ENCODE measurements at regions not wholly inside any gene's neighbourhood (a gene's known extent, or its start where the extent isn't known, plus 50 kb on each side); places are given as distances from the start of the nearest gene placed in this dataset.
"Not testable (repeated sequence)": the region's sequence is repeated elsewhere in the genome, so short reads cannot be mapped to it uniquely, and the experiment has no call there.

DNA sequence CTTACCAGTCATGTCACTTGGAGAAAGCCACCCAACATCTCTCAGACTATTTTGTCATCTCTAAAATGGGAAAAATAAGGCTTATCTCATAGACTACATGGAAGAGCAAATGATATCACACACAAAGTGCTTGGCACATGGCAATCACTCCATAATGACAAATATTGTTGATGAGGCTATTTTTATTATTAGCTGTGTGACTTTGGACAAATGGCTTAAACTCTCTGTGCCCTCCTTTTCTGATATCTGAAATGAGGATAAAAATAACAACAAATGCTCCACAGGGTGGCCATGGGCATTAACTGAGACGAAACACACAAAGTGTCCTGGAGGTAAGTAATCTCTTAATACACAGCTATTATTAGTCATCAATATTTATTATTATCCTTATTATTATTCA, 125.5 kb upstream of the HAND1 start:
- no peak for DNase-seq (ENCODE audit: low spot score)
- TF ChIP-seq, protein P1, sequence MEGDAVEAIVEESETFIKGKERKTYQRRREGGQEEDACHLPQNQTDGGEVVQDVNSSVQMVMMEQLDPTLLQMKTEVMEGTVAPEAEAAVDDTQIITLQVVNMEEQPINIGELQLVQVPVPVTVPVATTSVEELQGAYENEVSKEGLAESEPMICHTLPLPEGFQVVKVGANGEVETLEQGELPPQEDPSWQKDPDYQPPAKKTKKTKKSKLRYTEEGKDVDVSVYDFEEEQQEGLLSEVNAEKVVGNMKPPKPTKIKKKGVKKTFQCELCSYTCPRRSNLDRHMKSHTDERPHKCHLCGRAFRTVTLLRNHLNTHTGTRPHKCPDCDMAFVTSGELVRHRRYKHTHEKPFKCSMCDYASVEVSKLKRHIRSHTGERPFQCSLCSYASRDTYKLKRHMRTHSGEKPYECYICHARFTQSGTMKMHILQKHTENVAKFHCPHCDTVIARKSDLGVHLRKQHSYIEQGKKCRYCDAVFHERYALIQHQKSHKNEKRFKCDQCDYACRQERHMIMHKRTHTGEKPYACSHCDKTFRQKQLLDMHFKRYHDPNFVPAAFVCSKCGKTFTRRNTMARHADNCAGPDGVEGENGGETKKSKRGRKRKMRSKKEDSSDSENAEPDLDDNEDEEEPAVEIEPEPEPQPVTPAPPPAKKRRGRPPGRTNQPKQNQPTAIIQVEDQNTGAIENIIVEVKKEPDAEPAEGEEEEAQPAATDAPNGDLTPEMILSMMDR (IDR thresholded peaks at IDR 0.05; ENCODE audit: extremely low read depth, insufficient read depth, missing control alignments): no peak
- in situ Hi-C loops (cut with MboI; ENCODE audit: low pct_unique_long_range_greater_than_20kb, low sequenced_read_pairs, unreplicated experiment): loop anchor here (10.0 kb wide), 1 partner anchor 139 kb away; no protein-coding TSS in a partner anchor

DNA sequence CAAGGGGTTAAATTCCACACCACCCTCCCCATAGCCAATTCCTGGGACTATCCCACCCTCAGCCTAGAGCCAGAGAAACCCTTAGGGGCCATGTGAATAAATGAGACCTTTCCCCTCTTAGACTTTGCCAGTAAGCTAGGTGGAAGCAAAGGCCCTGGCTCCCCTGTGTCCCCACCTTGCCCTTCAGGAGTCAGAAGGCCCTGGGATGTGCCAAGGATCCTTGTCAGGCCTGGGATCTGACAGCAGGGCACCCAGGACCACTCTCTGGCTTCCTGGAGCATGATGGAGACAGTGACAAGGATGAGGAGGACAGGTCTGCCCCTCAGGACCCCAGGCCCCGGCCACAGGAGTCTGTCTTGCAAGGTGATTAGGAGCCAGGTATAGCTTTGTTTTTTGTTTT, 125.0 kb upstream of the HAND1 start:
- no peak for DNase-seq (ENCODE audit: low spot score)
- TF ChIP-seq, protein P1 (IDR thresholded peaks at IDR 0.05; ENCODE audit: extremely low read depth, insufficient read depth, missing control alignments): no peak
- in situ Hi-C loops (cut with MboI; ENCODE audit: low pct_unique_long_range_greater_than_20kb, low sequenced_read_pairs, unreplicated experiment): loop anchor here (10.0 kb wide), 1 partner anchor 138 kb away; no protein-coding TSS in a partner anchor

DNA sequence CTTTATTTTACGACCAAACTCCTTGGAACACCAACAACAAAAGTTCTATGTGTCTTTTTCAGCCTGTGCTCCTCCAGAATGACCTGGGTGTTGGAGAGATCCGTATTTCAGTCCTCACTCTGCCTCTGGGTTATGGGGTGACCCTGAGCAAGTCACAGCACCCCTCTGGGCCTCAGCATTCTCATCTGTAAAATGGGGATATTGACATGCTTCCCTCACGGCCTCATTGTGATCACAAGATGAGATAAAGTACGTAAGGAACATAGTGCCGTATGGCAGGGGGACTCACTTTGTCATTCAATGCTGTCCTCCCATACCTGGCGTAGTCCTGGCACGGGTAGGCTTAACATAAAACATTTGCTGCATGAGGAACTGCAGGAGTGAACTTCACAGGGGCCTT, 123.0 kb upstream of the HAND1 start:
- in situ Hi-C loops (cut with MboI; ENCODE audit: low pct_unique_long_range_greater_than_20kb, low sequenced_read_pairs, unreplicated experiment): loop anchor here (10.0 kb wide), 1 partner anchor 136 kb away; no protein-coding TSS in a partner anchor
- TF ChIP-seq, protein P1 (IDR thresholded peaks at IDR 0.05; ENCODE audit: extremely low read depth, insufficient read depth, missing control alignments): no peak
- no peak for DNase-seq (ENCODE audit: low spot score)

DNA sequence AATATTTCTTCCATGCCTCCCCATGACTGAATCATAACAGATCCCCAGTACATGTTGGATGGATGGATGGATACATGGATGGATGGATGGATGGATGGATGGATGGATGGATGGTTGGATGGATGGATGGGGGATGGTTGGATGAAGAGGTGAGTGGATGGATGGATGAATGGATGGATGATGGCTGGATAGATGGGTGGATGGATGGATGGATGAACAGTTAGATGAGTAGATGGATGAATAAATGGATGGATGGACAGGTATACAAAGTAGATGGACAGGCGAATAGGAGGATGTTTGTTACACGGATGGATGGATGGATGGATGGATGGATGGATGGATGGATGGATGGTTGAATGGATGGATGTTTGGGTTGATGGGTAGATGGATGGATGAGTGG, 120.0 kb upstream of the HAND1 start:
- no peak for DNase-seq (ENCODE audit: low spot score)
- TF ChIP-seq, protein P1 (IDR thresholded peaks at IDR 0.05; ENCODE audit: extremely low read depth, insufficient read depth, missing control alignments): no peak
- in situ Hi-C loops (cut with MboI; ENCODE audit: low pct_unique_long_range_greater_than_20kb, low sequenced_read_pairs, unreplicated experiment): no loop called here

DNA sequence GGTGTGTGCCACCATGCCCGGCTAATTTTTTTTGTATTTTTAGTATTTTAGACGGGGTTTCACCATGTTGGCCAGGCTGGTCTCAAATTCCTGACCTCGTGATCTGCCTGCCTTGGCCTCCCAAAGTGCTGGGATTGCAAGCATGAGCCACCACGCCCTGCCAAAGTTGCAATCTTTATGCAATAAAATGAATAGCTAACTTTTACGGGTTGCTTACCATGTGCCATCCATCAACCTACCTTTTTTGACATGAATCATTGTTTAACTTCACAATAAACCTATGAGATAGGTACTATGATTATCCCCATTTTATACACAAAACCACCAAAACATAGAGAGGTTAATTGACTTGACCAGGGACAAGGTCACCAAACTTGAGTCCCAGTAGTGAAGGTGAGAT, 118.8 kb upstream of the HAND1 start:
- in situ Hi-C loops (cut with MboI; ENCODE audit: low pct_unique_long_range_greater_than_20kb, low sequenced_read_pairs, unreplicated experiment); DNase-seq (ENCODE audit: low spot score): not testable (repeated sequence)

DNA sequence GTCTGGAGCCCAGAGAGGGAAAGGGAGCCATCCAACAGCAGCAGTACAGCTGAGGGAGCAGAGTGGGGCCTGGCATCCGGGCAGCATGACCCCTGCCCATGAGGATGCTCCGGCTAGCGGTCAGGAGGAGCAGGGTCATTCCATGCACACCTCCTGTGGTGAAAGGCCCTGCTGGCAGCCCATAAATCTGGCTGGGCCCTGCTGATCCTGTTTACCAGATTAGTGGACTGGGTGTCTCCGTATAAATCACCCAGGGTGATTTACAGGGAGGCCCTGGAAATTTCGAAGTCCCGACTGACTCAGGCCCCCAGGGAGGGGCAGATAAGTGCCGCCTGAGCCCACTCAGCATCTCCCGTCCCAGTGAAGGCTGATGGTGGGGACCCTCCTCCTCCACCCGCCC, 117.6 kb upstream of the HAND1 start:
- in situ Hi-C loops (cut with MboI; ENCODE audit: low pct_unique_long_range_greater_than_20kb, low sequenced_read_pairs, unreplicated experiment): no loop called here
- DNase-seq (ENCODE audit: low spot score): no peak

DNA sequence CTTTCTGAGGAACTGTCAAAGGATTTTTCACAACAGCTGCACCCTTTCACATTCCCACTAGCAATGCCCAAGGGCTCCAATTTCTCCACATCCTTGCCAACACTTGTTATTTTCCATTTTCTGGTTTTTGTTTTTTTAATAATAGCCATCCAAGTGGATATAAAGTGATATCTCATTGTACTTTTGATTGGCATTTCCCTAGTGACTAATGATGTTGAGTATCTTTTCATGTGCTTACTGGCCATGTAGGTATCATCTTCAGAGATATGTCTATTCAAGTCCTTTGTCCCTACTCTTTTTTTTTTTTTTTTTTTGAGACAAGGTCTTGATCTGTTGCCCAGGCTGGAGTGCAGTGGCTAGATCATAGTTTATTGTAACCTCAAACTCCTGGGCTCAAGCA, 115.8 kb upstream of the HAND1 start:
- no peak for DNase-seq (ENCODE audit: low spot score)
- TF ChIP-seq, protein P1 (IDR thresholded peaks at IDR 0.05; ENCODE audit: extremely low read depth, insufficient read depth, missing control alignments): no peak
- in situ Hi-C loops (cut with MboI; ENCODE audit: low pct_unique_long_range_greater_than_20kb, low sequenced_read_pairs, unreplicated experiment): no loop called here

More for the DNA sequence above, 117.6 kb upstream of the HAND1 start:
- TF ChIP-seq, protein P1 (IDR thresholded peaks at IDR 0.05; ENCODE audit: extremely low read depth, insufficient read depth, missing control alignments): no peak

Measured in GM13977 (cell line).